Stimulated activated CD4-positive, alpha-beta T cell treated with anti-CD3 and anti-CD28 coated beads, Interleukin-12 subunit alpha, Interleukin-12 subunit beta, amount 100 ng/mL, for 48 hours (primary cell): ENCODE measurements at regions not wholly inside any gene's neighbourhood (a gene's known extent, or its start where the extent isn't known, plus 50 kb on each side); places are given as distances from the start of the nearest gene placed in this dataset.
"Not testable (repeated sequence)": the region's sequence is repeated elsewhere in the genome, so short reads cannot be mapped to it uniquely, and the experiment has no call there.

Experiments used
- DNase-seq, 3 donors: peaks; one replicate each; pipeline ENCODE4 v3.0.0-alpha.2; 2020; ENCODE audit warnings: low read depth in 2 of 3, low spot score in 1 of 3

DNA sequence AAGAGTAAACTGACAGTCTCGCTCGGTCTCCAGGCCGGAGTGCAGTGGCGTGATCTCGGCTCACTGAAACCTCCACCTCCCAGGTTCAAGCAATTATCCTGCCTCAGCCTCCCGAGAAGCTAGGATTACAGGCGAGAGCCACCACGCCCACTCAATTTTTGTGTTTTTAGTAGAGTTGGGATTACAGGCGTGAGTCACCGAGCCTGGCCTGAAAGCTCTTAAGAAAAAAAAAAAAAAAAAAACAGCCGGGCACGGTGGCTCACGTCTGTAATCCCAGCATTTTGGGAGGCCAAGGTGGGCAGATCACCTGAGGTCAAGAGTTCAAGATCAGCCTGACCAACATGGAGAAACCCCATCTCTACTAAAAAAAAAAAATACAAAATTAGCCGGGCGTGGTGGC is 55.3 kb upstream of the THOC2 start:
- DNase-seq, result not testable (repeated sequence)

DNA sequence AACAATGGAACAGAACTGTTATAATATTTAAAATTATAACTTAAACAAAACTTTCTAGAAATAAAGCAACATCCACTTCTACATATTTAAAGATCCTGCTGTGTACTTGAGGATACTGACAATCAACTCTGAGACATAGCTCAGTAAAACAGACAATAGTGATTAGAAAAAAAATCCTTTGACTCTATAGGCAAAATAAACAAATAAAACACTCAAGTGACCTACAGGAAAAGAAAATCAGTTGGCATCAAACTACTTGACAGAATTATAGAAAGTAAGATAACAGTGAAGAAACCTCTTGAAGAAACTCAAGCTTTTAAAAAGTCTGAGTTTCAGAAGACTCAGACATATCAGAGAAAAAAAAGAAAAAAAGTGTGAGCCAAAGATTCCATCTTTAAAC is 55.9 kb upstream of the THOC2 start:
- DNase-seq, result no peak

DNA sequence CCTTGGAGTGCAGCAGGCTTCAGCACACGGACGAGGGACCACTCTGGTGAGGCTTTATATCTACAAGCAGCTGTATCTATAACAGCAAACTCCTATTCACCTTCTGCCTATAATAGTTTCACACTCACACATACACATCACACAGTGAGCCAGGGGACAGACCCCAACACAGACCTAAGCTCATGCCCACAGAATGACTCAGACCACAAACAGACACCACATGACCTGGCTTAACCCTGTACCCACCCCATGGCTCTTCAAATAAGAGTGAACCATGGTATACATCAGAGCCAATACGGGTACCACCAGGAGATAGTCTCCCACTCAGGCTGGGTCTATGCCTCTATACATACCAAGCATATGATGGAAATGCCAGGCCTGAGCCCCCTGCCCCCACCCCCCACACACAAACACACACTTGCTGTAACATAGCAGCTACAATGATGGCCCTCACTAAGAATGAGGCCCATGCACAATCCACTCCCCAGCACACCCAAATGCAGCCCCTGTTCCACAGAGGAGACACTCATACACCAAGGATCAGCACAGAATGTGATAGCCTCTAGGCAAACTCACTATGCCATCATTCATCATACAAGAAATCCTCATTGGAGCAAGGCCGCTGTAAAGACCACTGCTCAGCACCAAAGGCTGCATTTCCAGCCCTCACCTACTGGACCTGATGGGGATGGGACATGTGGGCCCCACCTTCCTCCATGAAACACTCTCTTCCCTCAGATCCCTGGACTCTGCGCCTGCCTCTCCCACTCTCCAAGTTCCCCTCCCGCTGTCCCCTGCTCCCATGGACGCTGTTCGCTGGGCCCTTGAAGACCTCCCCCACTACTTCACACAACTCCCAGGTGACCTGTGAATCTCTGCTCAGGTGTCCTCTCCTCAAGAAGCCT is 62.1 kb upstream of the XIAP start:
- DNase-seq, result no peak

DNA sequence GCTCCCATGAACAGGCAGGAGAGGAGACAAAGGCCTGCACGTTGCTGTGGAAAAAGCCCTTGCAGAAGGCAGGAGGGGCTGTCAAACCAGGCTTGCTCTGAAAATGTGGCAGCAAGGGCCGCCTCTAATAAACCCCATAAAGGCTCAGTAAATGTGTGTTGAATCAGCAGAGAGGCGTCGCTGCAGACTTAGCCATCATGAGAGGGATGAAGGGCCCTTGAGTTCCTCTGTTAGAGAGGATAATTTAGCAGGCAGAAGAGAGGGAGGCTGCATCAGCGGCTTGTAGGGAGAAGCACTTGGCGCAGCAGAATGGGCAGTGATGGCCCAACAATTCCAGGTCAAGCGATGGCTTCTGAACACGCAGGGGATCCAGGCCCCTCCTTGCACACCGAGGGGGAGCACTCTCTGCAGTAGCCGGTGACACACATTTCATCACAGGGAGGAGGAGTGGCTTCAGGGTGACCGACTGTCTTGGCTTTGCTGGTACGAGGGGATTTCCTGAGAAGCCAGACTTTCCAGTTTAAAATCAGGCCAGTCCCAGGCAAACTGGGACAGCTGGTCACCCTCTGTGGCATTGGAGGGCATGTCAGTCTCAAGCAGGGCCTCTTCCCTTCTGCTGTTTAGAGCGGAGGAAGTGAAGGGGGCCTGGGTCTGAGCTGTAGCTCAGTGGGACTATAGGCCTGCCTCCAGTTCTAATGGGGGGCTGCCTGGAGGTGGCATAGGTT is 61.0 kb upstream of the XIAP start:
- not testable (repeated sequence) for DNase-seq

DNA sequence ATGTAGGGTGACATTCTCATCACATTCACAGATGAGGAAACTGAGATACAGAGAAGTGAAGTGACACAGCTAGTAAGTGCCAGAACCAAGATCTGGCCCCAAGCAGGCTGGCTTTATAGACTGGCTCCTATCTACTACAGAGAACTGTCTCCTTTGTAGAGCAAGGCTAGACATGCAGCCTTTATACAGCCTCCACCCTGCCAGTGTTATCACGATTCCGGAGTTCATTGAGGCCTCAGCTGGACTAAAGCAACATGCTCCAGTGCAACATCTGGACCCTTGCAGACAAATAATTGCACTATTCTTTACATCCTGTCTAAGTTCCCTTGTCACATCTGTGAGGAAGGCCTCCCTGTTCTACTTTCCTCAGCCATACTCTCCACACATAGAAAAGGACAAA is 58.0 kb upstream of the XIAP start:
- no peak for DNase-seq

DNA sequence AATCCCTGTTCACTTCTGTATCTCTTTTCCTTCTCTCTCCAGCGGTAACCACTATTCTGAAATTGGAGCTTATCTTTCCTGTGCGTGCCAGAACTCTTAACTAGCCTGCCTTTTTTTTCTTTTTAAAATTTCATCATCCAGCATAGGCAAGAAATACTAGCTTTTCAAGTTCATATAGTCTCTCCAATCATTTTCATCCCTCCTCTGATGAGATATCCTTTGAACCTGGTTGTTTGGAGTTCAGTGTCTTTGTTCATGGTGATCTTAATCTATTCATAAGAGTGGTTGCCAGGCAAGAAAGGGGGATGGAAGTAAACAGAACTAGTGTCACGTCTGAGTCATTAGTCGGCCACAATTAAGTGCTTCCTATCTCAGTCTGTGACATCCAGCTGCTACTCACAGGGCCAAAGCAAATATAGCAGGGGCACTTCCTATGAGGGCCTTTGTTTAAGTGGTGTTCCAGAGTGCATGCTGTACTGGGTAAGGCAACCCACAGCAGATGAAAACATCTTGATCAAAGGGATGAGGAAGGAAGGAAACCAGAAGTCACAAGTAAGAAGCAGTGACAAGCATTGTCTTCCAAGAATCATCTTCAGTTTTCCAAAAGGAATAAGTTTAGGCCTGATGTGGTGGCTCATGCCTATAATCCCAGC is 56.4 kb upstream of the XIAP start:
- DNase-seq, result peak in 1 of 3 donors; percentile 5

DNA sequence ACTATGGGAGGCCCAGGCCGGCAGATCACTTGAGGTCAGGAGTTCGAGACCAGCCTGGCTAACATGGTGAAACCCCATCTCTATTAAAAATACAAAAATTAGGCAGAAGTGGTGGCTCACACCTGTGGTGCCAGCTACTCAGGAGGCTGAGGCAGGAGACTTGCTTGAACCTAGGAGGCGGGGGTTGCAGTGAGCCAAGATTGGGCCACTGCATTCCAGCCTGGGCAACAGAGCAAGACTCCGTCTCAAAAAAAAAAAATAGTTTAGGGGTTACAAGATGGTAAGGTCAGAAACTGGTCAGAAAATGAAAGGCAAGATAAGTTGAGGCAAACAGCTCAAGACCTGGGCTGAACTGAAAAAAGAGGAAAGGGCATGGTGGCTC is 55.9 kb upstream of the XIAP start:
- not testable (repeated sequence) for DNase-seq

DNA sequence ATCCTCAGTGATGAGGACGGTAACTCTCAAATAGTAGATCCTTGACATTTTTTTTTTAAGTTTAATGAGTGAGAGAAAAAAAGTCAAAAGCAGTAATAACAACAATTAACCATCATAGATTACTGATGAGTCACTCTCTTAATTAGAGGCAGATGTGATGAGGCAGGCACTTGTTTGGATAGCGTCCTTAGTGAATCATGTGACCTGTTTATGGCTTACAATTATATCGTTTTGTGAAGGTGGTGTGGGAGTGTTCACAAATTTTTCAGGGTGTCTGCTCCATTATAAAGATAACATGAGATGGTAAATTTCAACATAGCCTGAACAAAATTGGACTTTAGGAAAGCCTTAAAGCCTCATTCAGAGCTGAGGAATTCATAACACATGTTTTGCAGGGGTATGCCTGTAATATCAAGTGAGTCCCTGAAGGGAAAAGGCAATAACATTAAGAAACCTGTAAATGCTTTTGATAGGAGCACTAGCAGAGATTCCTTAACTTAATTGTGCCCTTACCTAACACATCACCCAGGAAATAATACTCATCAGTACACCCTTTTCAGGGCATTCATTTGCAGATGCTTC is 51.9 kb upstream of the XIAP start:
- DNase-seq, result no peak

DNA sequence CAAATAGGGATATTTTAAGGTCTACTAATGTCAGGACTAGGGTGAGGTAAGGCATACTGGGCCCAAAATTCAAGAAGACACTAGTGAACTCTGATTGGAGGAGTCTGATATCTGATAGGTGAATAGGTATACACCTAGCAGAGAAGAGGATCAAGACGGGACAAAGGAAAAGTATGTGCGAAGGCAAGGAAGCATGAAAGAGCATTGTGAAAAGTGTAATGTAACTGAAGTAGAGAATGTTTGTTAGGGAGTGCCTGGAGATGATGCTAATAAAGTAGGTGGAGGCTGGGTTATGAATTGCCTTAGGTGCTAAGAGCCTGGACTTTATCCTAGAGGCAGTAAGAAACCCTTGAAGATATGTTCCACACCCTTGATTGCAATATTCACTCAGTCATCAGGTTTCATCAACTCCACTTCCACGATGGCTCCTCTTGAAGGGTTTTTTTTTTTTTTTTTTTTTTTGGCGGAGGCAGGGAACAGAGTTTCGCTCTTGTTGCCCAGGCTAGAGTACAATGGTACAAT is 49.9 kb upstream of the XIAP start:
- DNase-seq, result no peak
